ENCODE measurements at regions not wholly inside any gene's neighbourhood (a gene's known extent, or its start where the extent isn't known, plus 50 kb on each side); places are given as distances from the start of the nearest gene placed in this dataset.
"Not testable (repeated sequence)": the region's sequence is repeated elsewhere in the genome, so short reads cannot be mapped to it uniquely, and the experiment has no call there.

DNA sequence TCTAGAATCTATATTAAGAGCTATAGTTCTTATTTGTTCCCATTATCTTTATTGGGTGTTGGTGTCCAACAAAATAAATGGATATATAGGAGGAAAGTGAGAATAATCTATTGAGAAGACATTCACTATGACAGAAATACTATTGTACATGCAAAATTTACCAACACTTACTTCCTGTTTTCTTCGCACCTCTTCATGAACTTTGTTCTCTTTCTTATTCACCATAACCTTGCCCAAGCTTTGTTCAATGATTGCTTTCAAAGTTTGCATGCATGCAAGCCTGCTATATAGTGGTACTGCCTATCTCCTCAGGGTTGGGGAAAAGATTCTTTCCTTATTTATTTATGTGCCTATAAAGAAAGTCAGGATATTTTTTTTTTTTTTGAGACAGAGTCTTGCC lies 176.4 kb upstream of the JADE1 start:
- no peak overlapping the region for H3K4me3 Mint-ChIP-seq
- no peaks in the 10 kb centered on the region for H3K4me1 Mint-ChIP-seq
- no peaks in the 10 kb centered on the region for H3K4me1 ChIP-seq (ENCODE audit: control insufficient read depth, insufficient read depth, low read length, poor library complexity, severe bottlenecking)
- ATAC-seq (ENCODE audit: low read depth in 2 of 2) (no peak), DNase-seq (no peak)
- no peak overlapping the region for H3K4me3 ChIP-seq (ENCODE audit: low read depth, low read length)
- H3K27me3 Mint-ChIP-seq = peaks cover 1% of the 10 kb centered on the region
- no peak overlapping the region for H3K27ac ChIP-seq (ENCODE audit: insufficient read depth, low read length, poor library complexity, severe bottlenecking)
- no peaks in the 10 kb centered on the region for H3K27me3 ChIP-seq (ENCODE audit: control insufficient read depth, insufficient read depth, low read length)
- H3K36me3 ChIP-seq (ENCODE audit: control insufficient read depth, insufficient read depth, low read length) = no peaks in the 10 kb centered on the region
- H3K36me3 Mint-ChIP-seq = no peaks in the 10 kb centered on the region
- H3K27ac Mint-ChIP-seq = no peak overlapping the region
- H3K9me3 Mint-ChIP-seq = peaks cover 0 to 2% (median 0%) of the 10 kb centered on the region in 7 donors
- H3K9me3 ChIP-seq (ENCODE audit: control insufficient read depth in 2 of 2, low read length in 2 of 2) = no peaks in the 10 kb centered on the region

DNA sequence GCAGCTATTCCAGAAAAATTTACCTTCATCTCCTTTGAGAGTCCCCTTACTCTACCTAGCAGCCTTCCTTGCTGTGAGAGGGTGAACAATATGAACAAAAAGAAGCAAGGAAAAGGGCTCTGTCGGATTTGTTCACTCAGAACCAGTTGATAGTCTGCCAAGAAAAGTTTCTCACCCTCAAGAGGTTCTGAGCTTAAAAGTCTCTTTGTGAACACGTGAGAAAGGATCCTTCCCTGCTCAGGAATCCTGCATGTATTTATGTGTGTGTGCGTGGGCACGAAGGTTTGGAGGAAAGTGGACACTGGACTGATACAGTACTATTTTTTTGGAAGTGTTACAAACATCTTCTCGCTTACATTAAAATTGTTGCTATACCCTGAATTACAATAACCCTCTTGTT lies 178.6 kb upstream of the JADE1 start:
- H3K27ac ChIP-seq (ENCODE audit: insufficient read depth, low read length, poor library complexity, severe bottlenecking) = no peak overlapping the region
- no peak overlapping the region for H3K27ac Mint-ChIP-seq
- H3K27me3 ChIP-seq (ENCODE audit: control insufficient read depth, insufficient read depth, low read length) = no peaks in the 10 kb centered on the region
- no peak for ATAC-seq (ENCODE audit: low read depth in 2 of 2)
- no peak overlapping the region for H3K4me3 Mint-ChIP-seq
- no peaks in the 10 kb centered on the region for H3K9me3 ChIP-seq (ENCODE audit: control insufficient read depth in 2 of 2, low read length in 2 of 2)
- no peaks in the 10 kb centered on the region for H3K4me1 ChIP-seq (ENCODE audit: control insufficient read depth, insufficient read depth, low read length, poor library complexity, severe bottlenecking)
- DNase-seq = no peak
- H3K36me3 Mint-ChIP-seq = no peaks in the 10 kb centered on the region
- peaks cover 0 to 2% (median 0%) of the 10 kb centered on the region in 7 donors for H3K9me3 Mint-ChIP-seq
- peaks cover 5% of the 10 kb centered on the region for H3K27me3 Mint-ChIP-seq
- H3K4me3 ChIP-seq (ENCODE audit: low read depth, low read length) = no peak overlapping the region
- no peaks in the 10 kb centered on the region for H3K4me1 Mint-ChIP-seq
- no peaks in the 10 kb centered on the region for H3K36me3 ChIP-seq (ENCODE audit: control insufficient read depth, insufficient read depth, low read length)

DNA sequence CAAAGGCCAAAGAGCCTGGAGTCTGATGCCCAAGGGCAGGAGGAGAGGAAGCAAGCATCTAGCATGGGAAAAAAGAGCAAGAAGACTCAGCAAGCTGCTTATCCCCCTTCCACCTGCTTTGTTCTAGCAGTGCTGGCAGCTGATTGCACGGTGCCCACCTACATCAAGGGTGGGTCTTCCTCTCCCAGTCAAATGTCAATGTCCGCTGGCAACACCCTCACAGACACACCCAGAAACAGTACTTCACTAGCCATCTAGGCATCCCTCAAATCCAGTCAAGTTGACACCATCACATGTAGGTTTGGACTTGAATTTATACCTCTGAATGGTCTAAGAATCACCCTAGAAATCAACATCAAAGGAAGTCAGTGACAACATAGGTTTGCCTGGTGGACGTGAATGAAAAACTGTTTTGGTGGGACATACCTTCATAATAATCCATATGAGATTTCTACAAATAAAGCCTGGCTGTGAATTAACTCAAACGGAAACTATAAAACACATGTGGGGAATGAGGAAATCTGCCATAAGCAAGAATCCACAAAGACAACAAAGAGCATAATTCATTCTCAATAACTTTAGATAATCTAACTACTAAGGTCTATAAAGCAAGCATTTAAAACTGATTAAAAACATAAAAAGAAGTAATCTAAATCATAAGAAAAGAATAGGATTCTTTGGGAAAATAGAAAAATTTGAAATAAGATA lies 185.8 kb upstream of the JADE1 start:
- H3K4me3 ChIP-seq (ENCODE audit: low read depth, low read length) = no peak overlapping the region
- H3K36me3 ChIP-seq (ENCODE audit: control insufficient read depth, insufficient read depth, low read length) = no peaks in the 10 kb centered on the region
- Mint-ChIP-seq H3K9me3 (peaks cover 0 to 6% (median 0%) of the 10 kb centered on the region in 7 donors), H3K27me3 (peaks cover 13% of the 10 kb centered on the region), H3K36me3 (no peaks in the 10 kb centered on the region), H3K4me1 (no peaks in the 10 kb centered on the region), H3K4me3 (no peak overlapping the region), H3K27ac (no peak overlapping the region)
- H3K9me3 ChIP-seq (ENCODE audit: control insufficient read depth in 2 of 2, low read length in 2 of 2) = no peaks in the 10 kb centered on the region
- H3K27ac ChIP-seq (ENCODE audit: insufficient read depth, low read length, poor library complexity, severe bottlenecking) = no peak overlapping the region
- no peaks in the 10 kb centered on the region for H3K27me3 ChIP-seq (ENCODE audit: control insufficient read depth, insufficient read depth, low read length)
- DNase-seq = no peak
- no peak for ATAC-seq (ENCODE audit: low read depth in 2 of 2)
- no peaks in the 10 kb centered on the region for H3K4me1 ChIP-seq (ENCODE audit: control insufficient read depth, insufficient read depth, low read length, poor library complexity, severe bottlenecking)

DNA sequence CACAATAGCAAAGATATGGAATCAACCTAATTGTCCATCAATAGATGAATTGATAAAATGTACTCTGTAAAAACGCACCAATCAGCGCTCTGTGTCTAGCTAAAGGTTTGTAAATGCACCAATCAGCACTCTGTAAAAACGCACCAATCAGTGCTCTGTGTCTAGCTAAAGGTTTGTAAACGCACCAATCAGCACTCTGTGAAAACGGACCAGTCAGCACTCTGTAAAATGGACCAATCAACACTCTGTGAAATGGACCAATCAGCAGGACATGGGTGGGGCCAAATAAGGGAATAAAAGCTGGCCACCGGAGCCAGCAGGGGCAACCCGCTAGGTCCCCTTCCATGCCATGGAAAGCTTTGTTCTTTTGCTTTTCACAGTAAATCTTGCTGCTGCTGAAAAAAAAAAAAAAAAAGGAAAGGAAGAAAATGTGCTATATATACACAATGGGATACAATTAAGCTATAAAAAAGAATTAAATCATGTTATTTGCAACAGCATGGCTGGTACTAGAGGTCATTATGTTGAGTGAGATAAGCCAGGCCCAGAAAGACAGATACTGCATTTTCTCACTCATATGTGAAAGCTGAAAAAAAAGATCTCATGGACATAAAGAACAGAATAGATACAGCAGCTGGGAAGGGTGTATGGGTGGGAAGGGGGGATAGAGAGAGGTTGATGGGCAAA lies 189.1 kb upstream of the JADE1 start:
- DNase-seq; H3K4me3 ChIP-seq (ENCODE audit: low read depth, low read length); H3K27ac Mint-ChIP-seq; H3K27ac ChIP-seq (ENCODE audit: insufficient read depth, low read length, poor library complexity, severe bottlenecking); H3K36me3 Mint-ChIP-seq; H3K9me3 Mint-ChIP-seq; H3K27me3 Mint-ChIP-seq; ATAC-seq (ENCODE audit: low read depth in 2 of 2); H3K9me3 ChIP-seq (ENCODE audit: control insufficient read depth in 2 of 2, low read length in 2 of 2); H3K4me1 Mint-ChIP-seq; H3K4me1 ChIP-seq (ENCODE audit: control insufficient read depth, insufficient read depth, low read length, poor library complexity, severe bottlenecking); H3K27me3 ChIP-seq (ENCODE audit: control insufficient read depth, insufficient read depth, low read length); H3K4me3 Mint-ChIP-seq; H3K36me3 ChIP-seq (ENCODE audit: control insufficient read depth, insufficient read depth, low read length): not testable (repeated sequence)

DNA sequence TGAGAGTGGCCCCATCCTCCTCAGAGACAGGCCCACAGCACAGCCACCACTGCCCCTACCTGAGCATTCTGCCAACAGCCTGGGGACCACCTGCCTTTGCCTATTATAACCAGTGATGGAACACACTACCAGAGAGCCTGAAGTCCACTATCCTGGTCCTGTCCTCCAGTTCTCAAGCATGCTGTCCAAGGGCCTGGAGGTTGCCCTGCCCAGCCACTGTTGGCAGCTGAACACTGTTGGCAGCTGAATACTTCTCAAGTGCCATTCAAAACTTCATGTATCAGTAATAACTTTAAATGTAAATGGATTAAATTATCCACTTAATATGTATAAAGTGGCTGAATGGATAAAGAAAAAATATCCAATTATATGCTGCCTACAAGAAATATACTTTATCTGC lies 194.3 kb upstream of the JADE1 start:
- Mint-ChIP-seq H3K27me3 (peaks cover 19% of the 10 kb centered on the region), H3K9me3 (peaks cover 0 to 5% (median 0%) of the 10 kb centered on the region in 7 donors), H3K27ac (no peak overlapping the region), H3K36me3 (no peaks in the 10 kb centered on the region), H3K4me1 (no peaks in the 10 kb centered on the region), H3K4me3 (no peak overlapping the region)
- no peak for DNase-seq
- Histone ChIP-seq H3K4me3 (ENCODE audit: low read depth, low read length) (no peak overlapping the region), H3K36me3 (ENCODE audit: control insufficient read depth, insufficient read depth, low read length) (no peaks in the 10 kb centered on the region), H3K27me3 (ENCODE audit: control insufficient read depth, insufficient read depth, low read length) (no peaks in the 10 kb centered on the region), H3K9me3 (ENCODE audit: control insufficient read depth in 2 of 2, low read length in 2 of 2) (no peaks in the 10 kb centered on the region), H3K4me1 (ENCODE audit: control insufficient read depth, insufficient read depth, low read length, poor library complexity, severe bottlenecking) (no peaks in the 10 kb centered on the region), H3K27ac (ENCODE audit: insufficient read depth, low read length, poor library complexity, severe bottlenecking) (no peak overlapping the region)
- no peak for ATAC-seq (ENCODE audit: low read depth in 2 of 2)

DNA sequence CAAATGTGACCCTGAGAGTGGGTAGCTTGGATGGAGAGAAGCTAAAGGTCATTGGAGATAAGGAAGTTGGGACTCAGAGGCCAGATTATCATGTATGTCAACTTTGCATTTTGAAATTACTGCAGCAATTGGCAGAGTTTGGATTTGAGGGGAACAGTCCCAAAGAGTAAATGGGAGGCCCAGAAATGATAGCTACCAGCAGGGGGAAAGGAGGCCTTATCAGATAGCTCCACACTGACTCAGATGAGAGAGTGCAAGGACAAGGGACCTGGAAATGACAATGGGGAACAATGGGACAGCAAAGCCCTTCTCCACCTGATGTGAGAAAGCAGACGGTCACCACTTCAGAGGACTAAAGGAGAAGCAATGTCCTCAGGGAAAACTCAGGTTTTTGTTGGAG lies 201.5 kb upstream of the JADE1 start:
- Mint-ChIP-seq H3K36me3 (no peaks in the 10 kb centered on the region), H3K27me3 (peaks cover 5% of the 10 kb centered on the region), H3K4me3 (no peak overlapping the region), H3K4me1 (no peaks in the 10 kb centered on the region), H3K27ac (no peak overlapping the region), H3K9me3 (peaks cover 0 to 4% (median 0%) of the 10 kb centered on the region in 7 donors)
- Histone ChIP-seq H3K27me3 (ENCODE audit: control insufficient read depth, insufficient read depth, low read length) (peaks cover 2% of the 10 kb centered on the region), H3K27ac (ENCODE audit: insufficient read depth, low read length, poor library complexity, severe bottlenecking) (no peak overlapping the region), H3K9me3 (ENCODE audit: control insufficient read depth in 2 of 2, low read length in 2 of 2) (no peaks in the 10 kb centered on the region), H3K4me1 (ENCODE audit: control insufficient read depth, insufficient read depth, low read length, poor library complexity, severe bottlenecking) (no peaks in the 10 kb centered on the region), H3K4me3 (ENCODE audit: low read depth, low read length) (no peak overlapping the region), H3K36me3 (ENCODE audit: control insufficient read depth, insufficient read depth, low read length) (no peaks in the 10 kb centered on the region)
- DNase-seq (no peak), ATAC-seq (ENCODE audit: low read depth in 2 of 2) (no peak)

DNA sequence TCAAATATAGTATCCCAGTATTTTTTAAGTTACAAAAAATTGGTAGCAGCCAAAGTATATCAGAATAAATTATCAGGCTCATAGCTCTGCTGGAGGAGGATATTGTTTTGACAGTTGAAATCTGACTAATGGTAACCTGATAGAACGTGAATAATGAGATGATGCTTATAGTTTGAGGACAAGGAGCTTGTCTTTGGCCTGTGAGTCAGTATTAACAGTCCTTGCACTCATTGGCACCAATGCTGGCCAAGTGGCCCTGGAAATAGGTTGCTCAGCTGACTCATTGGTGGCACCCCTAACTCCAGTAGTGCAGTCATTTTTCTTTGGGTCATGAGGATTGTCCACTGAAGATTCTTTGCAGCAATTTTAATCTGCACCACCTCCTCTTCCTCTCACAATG lies 203.3 kb upstream of the JADE1 start:
- Mint-ChIP-seq H3K9me3 (peaks cover 0 to 2% (median 0%) of the 10 kb centered on the region in 7 donors), H3K27me3 (peaks cover 6% of the 10 kb centered on the region), H3K27ac (no peak overlapping the region), H3K4me1 (no peaks in the 10 kb centered on the region), H3K36me3 (no peaks in the 10 kb centered on the region), H3K4me3 (no peak overlapping the region)
- Histone ChIP-seq H3K27me3 (ENCODE audit: control insufficient read depth, insufficient read depth, low read length) (peaks cover 2% of the 10 kb centered on the region), H3K36me3 (ENCODE audit: control insufficient read depth, insufficient read depth, low read length) (no peaks in the 10 kb centered on the region), H3K9me3 (ENCODE audit: control insufficient read depth in 2 of 2, low read length in 2 of 2) (no peaks in the 10 kb centered on the region), H3K4me1 (ENCODE audit: control insufficient read depth, insufficient read depth, low read length, poor library complexity, severe bottlenecking) (no peaks in the 10 kb centered on the region), H3K27ac (ENCODE audit: insufficient read depth, low read length, poor library complexity, severe bottlenecking) (no peak overlapping the region), H3K4me3 (ENCODE audit: low read depth, low read length) (no peak overlapping the region)
- ATAC-seq (ENCODE audit: low read depth in 2 of 2) (no peak), DNase-seq (no peak)

DNA sequence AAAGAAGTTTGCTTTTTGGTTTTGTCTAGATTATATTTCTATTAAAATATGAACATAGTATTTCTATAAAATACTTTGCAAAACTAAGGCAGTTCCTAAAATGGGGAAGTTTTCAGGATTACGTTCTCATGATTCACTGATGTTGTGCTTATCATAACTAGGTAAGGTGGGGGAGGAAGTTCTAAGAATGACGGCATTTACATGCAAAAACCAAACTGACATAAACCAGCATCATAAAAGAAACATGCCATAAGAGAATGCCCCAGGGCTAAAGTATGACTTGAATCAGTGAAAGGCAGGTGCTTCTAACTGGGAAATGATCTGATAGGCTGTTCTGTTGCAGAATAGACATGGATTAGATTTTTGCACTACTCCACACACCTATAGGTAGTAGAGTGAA lies 204.7 kb upstream of the JADE1 start:
- H3K9me3 Mint-ChIP-seq = peaks cover 0 to 2% (median 0%) of the 10 kb centered on the region in 7 donors
- Histone ChIP-seq H3K4me3 (ENCODE audit: low read depth, low read length) (no peak overlapping the region), H3K9me3 (ENCODE audit: control insufficient read depth in 2 of 2, low read length in 2 of 2) (no peaks in the 10 kb centered on the region), H3K27ac (ENCODE audit: insufficient read depth, low read length, poor library complexity, severe bottlenecking) (no peak overlapping the region), H3K4me1 (ENCODE audit: control insufficient read depth, insufficient read depth, low read length, poor library complexity, severe bottlenecking) (no peaks in the 10 kb centered on the region), H3K36me3 (ENCODE audit: control insufficient read depth, insufficient read depth, low read length) (no peaks in the 10 kb centered on the region), H3K27me3 (ENCODE audit: control insufficient read depth, insufficient read depth, low read length) (peaks cover 2% of the 10 kb centered on the region)
- peaks cover 6% of the 10 kb centered on the region for H3K27me3 Mint-ChIP-seq
- no peak for DNase-seq
- no peak for ATAC-seq (ENCODE audit: low read depth in 2 of 2)
- H3K27ac Mint-ChIP-seq = no peak overlapping the region
- H3K4me3 Mint-ChIP-seq = no peak overlapping the region
- H3K36me3 Mint-ChIP-seq = no peaks in the 10 kb centered on the region
- H3K4me1 Mint-ChIP-seq = no peaks in the 10 kb centered on the region

Measured in CD4-positive, CD25-positive, alpha-beta regulatory T cell (primary cell).